ENCODE measurements at regions not wholly inside any gene's neighbourhood (a gene's known extent, or its start where the extent isn't known, plus 50 kb on each side); places are given as distances from the start of the nearest gene placed in this dataset.

GRCh38 chrX:84924624-84925023 lies 79.1 kb upstream of the APOOL start:
- no peak for FAIRE-seq
- no peaks in the 10 kb centered on the region for H3K9me3 ChIP-seq (replicated peaks; ENCODE audit: control insufficient read depth, insufficient read depth, low read length)
- H3K4me1 ChIP-seq (ENCODE audit: control insufficient read depth, extremely low read depth, insufficient read depth, low read length): no peaks in the 10 kb centered on the region
- BruUV-seq (replicated peaks): no TSS peak
- intact Hi-C loops (cut with micrococcal nuclease) (no loop called here), dilution Hi-C loops (cut with MboI; ENCODE audit: extremely low pct_ligation_motif_present, low sequenced_read_pairs) (no loop called here)
- ChIA-PET POLR2A (no interaction called here), CTCF (no interaction called here)
- no peaks in the 10 kb centered on the region for H3K36me3 ChIP-seq (ENCODE audit: control insufficient read depth in 2 of 2, extremely low read depth in 1 of 2, insufficient read depth in 2 of 2, low read length in 2 of 2)
- no peak for TF ChIP-seq FOS (IDR thresholded peaks at IDR 0.05; ENCODE audit: borderline replicate concordance, insufficient read depth, low read length)
- TF ChIP-seq, protein P1, sequence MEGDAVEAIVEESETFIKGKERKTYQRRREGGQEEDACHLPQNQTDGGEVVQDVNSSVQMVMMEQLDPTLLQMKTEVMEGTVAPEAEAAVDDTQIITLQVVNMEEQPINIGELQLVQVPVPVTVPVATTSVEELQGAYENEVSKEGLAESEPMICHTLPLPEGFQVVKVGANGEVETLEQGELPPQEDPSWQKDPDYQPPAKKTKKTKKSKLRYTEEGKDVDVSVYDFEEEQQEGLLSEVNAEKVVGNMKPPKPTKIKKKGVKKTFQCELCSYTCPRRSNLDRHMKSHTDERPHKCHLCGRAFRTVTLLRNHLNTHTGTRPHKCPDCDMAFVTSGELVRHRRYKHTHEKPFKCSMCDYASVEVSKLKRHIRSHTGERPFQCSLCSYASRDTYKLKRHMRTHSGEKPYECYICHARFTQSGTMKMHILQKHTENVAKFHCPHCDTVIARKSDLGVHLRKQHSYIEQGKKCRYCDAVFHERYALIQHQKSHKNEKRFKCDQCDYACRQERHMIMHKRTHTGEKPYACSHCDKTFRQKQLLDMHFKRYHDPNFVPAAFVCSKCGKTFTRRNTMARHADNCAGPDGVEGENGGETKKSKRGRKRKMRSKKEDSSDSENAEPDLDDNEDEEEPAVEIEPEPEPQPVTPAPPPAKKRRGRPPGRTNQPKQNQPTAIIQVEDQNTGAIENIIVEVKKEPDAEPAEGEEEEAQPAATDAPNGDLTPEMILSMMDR (IDR thresholded peaks at IDR 0.05; ENCODE audit: extremely low read depth in 1 of 2, insufficient read depth in 1 of 2, low read depth in 1 of 2, low read length in 2 of 2): no peak
- TF ChIP-seq MYC (IDR thresholded peaks at IDR 0.05; ENCODE audit: low read depth, low read length): no peak
- TF ChIP-seq GATA2 (IDR thresholded peaks at IDR 0.05; ENCODE audit: insufficient read depth, insufficient read length, low read depth, low read length): no peak
- TF ChIP-seq POLR2AphosphoS5 (IDR thresholded peaks at IDR 0.05; ENCODE audit: insufficient read depth, low read depth, low read length): no peak
- no peak for TF ChIP-seq EZH2 (IDR thresholded peaks at IDR 0.05; ENCODE audit: borderline replicate concordance, low read depth, low read length, severe bottlenecking)
- no peak overlapping the region for H3K9ac ChIP-seq (replicated peaks; ENCODE audit: extremely low read depth, insufficient read depth, low read length)
- H3K79me2 ChIP-seq (ENCODE audit: control insufficient read depth, insufficient read depth, low read length): no peaks in the 10 kb centered on the region
- DNase-seq (ENCODE audit: low read depth, low spot score): no peak
- no peaks in the 10 kb centered on the region for H3K27me3 ChIP-seq (ENCODE audit: control insufficient read depth in 2 of 2, insufficient read depth in 2 of 2, low read length in 2 of 2)
- no peak overlapping the region for H3K27ac ChIP-seq (ENCODE audit: insufficient read depth, low read depth, low read length)
- no peak overlapping the region for H3K4me2 ChIP-seq (ENCODE audit: insufficient read depth, low read length)
- H3K9me1 ChIP-seq (replicated peaks; ENCODE audit: control insufficient read depth, extremely low read depth, insufficient read depth, low read length): no peaks in the 10 kb centered on the region
- no peak overlapping the region for H2AFZ ChIP-seq (ENCODE audit: low read depth, low read length)
- H3K4me3 ChIP-seq (replicated peaks in 1 of 3; ENCODE audit: insufficient read depth in 1 of 3, low read depth in 1 of 3, low read length in 3 of 3): no peak overlapping the region
- H4K20me1 ChIP-seq (replicated peaks; ENCODE audit: control insufficient read depth, extremely low read depth, insufficient read depth, low read length): no peaks in the 10 kb centered on the region

GRCh38 chrX:84932814-84933213 lies 70.9 kb upstream of the APOOL start:
- Histone ChIP-seq H3K27ac (ENCODE audit: insufficient read depth, low read depth, low read length) (no peak overlapping the region), H3K4me1 (ENCODE audit: control insufficient read depth, extremely low read depth, insufficient read depth, low read length) (no peaks in the 10 kb centered on the region), H3K4me2 (ENCODE audit: insufficient read depth, low read length) (no peak overlapping the region), H3K9me1 (replicated peaks; ENCODE audit: control insufficient read depth, extremely low read depth, insufficient read depth, low read length) (no peaks in the 10 kb centered on the region), H2AFZ (ENCODE audit: low read depth, low read length) (no peak overlapping the region), H3K9me3 (replicated peaks; ENCODE audit: control insufficient read depth, insufficient read depth, low read length) (no peaks in the 10 kb centered on the region), H3K4me3 (replicated peaks in 1 of 3; ENCODE audit: insufficient read depth in 1 of 3, low read depth in 1 of 3, low read length in 3 of 3) (no peak overlapping the region), H3K27me3 (ENCODE audit: control insufficient read depth in 2 of 2, insufficient read depth in 2 of 2, low read length in 2 of 2) (no peaks in the 10 kb centered on the region), H3K9ac (replicated peaks; ENCODE audit: extremely low read depth, insufficient read depth, low read length) (no peak overlapping the region), H3K36me3 (ENCODE audit: control insufficient read depth in 2 of 2, extremely low read depth in 1 of 2, insufficient read depth in 2 of 2, low read length in 2 of 2) (no peaks in the 10 kb centered on the region), H4K20me1 (replicated peaks; ENCODE audit: control insufficient read depth, extremely low read depth, insufficient read depth, low read length) (no peaks in the 10 kb centered on the region), H3K79me2 (ENCODE audit: control insufficient read depth, insufficient read depth, low read length) (no peaks in the 10 kb centered on the region)
- ChIA-PET POLR2A (no interaction called here), CTCF (no interaction called here)
- TF ChIP-seq GATA2 (IDR thresholded peaks at IDR 0.05; ENCODE audit: insufficient read depth, insufficient read length, low read depth, low read length) (no peak), JUN (IDR thresholded peaks at IDR 0.05; ENCODE audit: borderline replicate concordance, insufficient read depth, insufficient read length, low read depth) (no peak), MAX (IDR thresholded peaks at IDR 0.05; ENCODE audit: insufficient read depth, insufficient read length) (no peak), POLR2A (IDR thresholded peaks at IDR 0.05; ENCODE audit: low read depth, low read length) (no peak), MYC (IDR thresholded peaks at IDR 0.05; ENCODE audit: low read depth, low read length) (no peak), POLR2AphosphoS5 (IDR thresholded peaks at IDR 0.05; ENCODE audit: insufficient read depth, low read depth, low read length) (no peak), FOS (IDR thresholded peaks at IDR 0.05; ENCODE audit: borderline replicate concordance, insufficient read depth, low read length) (no peak), EZH2 (IDR thresholded peaks at IDR 0.05; ENCODE audit: borderline replicate concordance, low read depth, low read length, severe bottlenecking) (no peak)
- TF ChIP-seq, protein P1 (IDR thresholded peaks at IDR 0.05; ENCODE audit: extremely low read depth in 1 of 2, insufficient read depth in 1 of 2, low read depth in 1 of 2, low read length in 2 of 2): no peak
- FAIRE-seq: no peak
- no TSS peak for BruUV-seq (replicated peaks)
- no peak for DNase-seq (ENCODE audit: low read depth, low spot score)
- dilution Hi-C loops (cut with MboI; ENCODE audit: extremely low pct_ligation_motif_present, low sequenced_read_pairs): no loop called here
- intact Hi-C loops (cut with micrococcal nuclease): no loop called here

Data from endothelial cell of umbilical vein (primary cell).